Nephron progenitor cell (in vitro differentiated cells): ENCODE measurements at regions not wholly inside any gene's neighbourhood (a gene's known extent, or its start where the extent isn't known, plus 50 kb on each side); places are given as distances from the start of the nearest gene placed in this dataset.
"Not testable (repeated sequence)": the region's sequence is repeated elsewhere in the genome, so short reads cannot be mapped to it uniquely, and the experiment has no call there.

Experiments
- DNase-seq: peaks from one replicate; pipeline ENCODE4 v3.0.0; 2021
- H3K27ac Mint-ChIP-seq: 2 replicates; pipeline ENCODE4 v1.8.0; 2021; ENCODE audit warnings: mild to moderate bottlenecking, moderate library complexity, mixed read lengths
- H3K27me3 Mint-ChIP-seq: 2 replicates; pipeline ENCODE4 v1.8.0; 2021; ENCODE audit warnings: mild to moderate bottlenecking, low read depth, mixed read lengths; ENCODE audit not compliant: poor library complexity
- H3K36me3 Mint-ChIP-seq: 2 replicates; pipeline ENCODE4 v1.8.0; 2021; ENCODE audit warnings: low read depth, mixed read lengths
- H3K4me1 Mint-ChIP-seq: 2 replicates; pipeline ENCODE4 v1.8.0; 2021; ENCODE audit warnings: mixed read lengths
- H3K4me3 Mint-ChIP-seq: 2 replicates; pipeline ENCODE4 v1.8.0; 2021; ENCODE audit warnings: mild to moderate bottlenecking, moderate library complexity, mixed read lengths
- H3K9me3 Mint-ChIP-seq: 2 replicates; pipeline ENCODE4 v1.8.0; 2021; ENCODE audit warnings: mild to moderate bottlenecking, moderate library complexity, mixed read lengths
- CTCF ChIP-seq: fragments of 200-600 bp; sonication (generic); IDR thresholded peaks from 2 replicates; pipeline ENCODE4 v1.5.0; 2021; ENCODE audit warnings: antibody characterized with exemption

- Mint-ChIP-seq H3K9me3 (no peaks in the 10 kb centered on the region), H3K4me1 (no peaks in the 10 kb centered on the region), H3K27ac (no peak overlapping the region), H3K4me3 (no peak overlapping the region), H3K27me3 (no peaks in the 10 kb centered on the region), H3K36me3 (no peaks in the 10 kb centered on the region)
- DNase-seq, result no peak
- no peak for TF ChIP-seq CTCF
Observed at GRCh38 chr6:141764388-141764787, 368.3 kb upstream of the GJE1 start.

GRCh38 chr6:141758430-141758829 lies 374.3 kb upstream of the GJE1 start:
- Mint-ChIP-seq H3K27ac (no peak overlapping the region), H3K36me3 (no peaks in the 10 kb centered on the region), H3K4me1 (no peaks in the 10 kb centered on the region), H3K9me3 (no peaks in the 10 kb centered on the region), H3K4me3 (no peak overlapping the region), H3K27me3 (no peaks in the 10 kb centered on the region)
- no peak for TF ChIP-seq CTCF
- no peak for DNase-seq

GRCh38 chr6:141753180-141753579 lies 379.5 kb upstream of the GJE1 start:
- no peaks in the 10 kb centered on the region for H3K36me3 Mint-ChIP-seq
- H3K9me3 Mint-ChIP-seq, result no peaks in the 10 kb centered on the region
- no peaks in the 10 kb centered on the region for H3K4me1 Mint-ChIP-seq
- TF ChIP-seq CTCF, result no peak
- DNase-seq, result no peak
- H3K4me3 Mint-ChIP-seq, result no peak overlapping the region
- no peak overlapping the region for H3K27ac Mint-ChIP-seq
- H3K27me3 Mint-ChIP-seq, result no peaks in the 10 kb centered on the region

GRCh38 chr6:141752677-141753076 lies 380.0 kb upstream of the GJE1 start:
- TF ChIP-seq CTCF, result no peak
- no peak overlapping the region for H3K27ac Mint-ChIP-seq

GRCh38 chr6:141746324-141746723 lies 386.4 kb upstream of the GJE1 start:
- H3K27ac Mint-ChIP-seq, DNase-seq, H3K27me3 Mint-ChIP-seq, H3K4me1 Mint-ChIP-seq, H3K4me3 Mint-ChIP-seq, H3K36me3 Mint-ChIP-seq: not testable (repeated sequence)
- peaks cover 26% of the 10 kb centered on the region for H3K9me3 Mint-ChIP-seq

More at GRCh38 chr6:141752677-141753076, 380.0 kb upstream of the GJE1 start:
- Mint-ChIP-seq H3K4me3 (no peak overlapping the region), H3K9me3 (peaks cover 3% of the 10 kb centered on the region), H3K27me3 (no peaks in the 10 kb centered on the region), H3K4me1 (no peaks in the 10 kb centered on the region), H3K36me3 (no peaks in the 10 kb centered on the region)
- no peak for DNase-seq

GRCh38 chr6:141744971-141745370 lies 387.8 kb upstream of the GJE1 start:
- H3K27me3 Mint-ChIP-seq, result no peaks in the 10 kb centered on the region
- H3K27ac Mint-ChIP-seq, result no peak overlapping the region
- H3K36me3 Mint-ChIP-seq, result peaks cover 8% of the 10 kb centered on the region
- no peak overlapping the region for H3K4me3 Mint-ChIP-seq
- H3K4me1 Mint-ChIP-seq, result no peaks in the 10 kb centered on the region
- no peak for TF ChIP-seq CTCF
- peaks cover 26% of the 10 kb centered on the region for H3K9me3 Mint-ChIP-seq
- no peak for DNase-seq
